Globus pallidus (tissue), 1 donor: ENCODE measurements at regions not wholly inside any gene's neighbourhood (a gene's known extent, or its start where the extent isn't known, plus 50 kb on each side); places are given as distances from the start of the nearest gene placed in this dataset.

Experiments
- DNase-seq: peaks from one replicate; pipeline ENCODE4 v3.0.0-alpha.2; 2015; ENCODE audit warnings: low spot score

DNA sequence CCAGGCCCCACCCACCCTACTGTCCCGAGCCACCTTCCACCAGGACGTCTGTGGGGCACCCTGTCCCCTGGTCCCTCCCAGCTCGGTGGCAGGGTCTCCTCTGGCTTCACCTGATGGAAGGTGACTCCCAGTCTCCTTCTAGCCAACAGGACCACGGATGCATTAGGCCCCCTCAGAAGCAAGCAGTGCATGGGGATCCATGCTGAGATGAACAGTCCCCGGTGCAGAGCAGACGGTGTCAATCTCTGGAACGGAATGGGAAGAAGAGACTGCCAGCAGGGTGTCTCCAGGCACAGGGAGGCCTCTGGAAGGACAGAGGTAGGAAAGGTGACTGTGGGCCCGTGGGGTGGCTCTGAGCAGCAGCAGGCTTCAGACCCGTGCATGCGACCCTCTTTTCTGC is 65.2 kb upstream of the FZD7 start:
- DNase-seq: no peak

GRCh38 chr2:201969241-201969937 is 64.3 kb upstream of the FZD7 start:
- no peak for DNase-seq

GRCh38 chr2:201969938-201970785 is 63.5 kb upstream of the FZD7 start:
- DNase-seq: no peak

GRCh38 chr2:201970786-201971108 is 62.9 kb upstream of the FZD7 start:
- DNase-seq: no peak

GRCh38 chr2:201971531-201972228 is 62.0 kb upstream of the FZD7 start:
- no peak for DNase-seq

DNA sequence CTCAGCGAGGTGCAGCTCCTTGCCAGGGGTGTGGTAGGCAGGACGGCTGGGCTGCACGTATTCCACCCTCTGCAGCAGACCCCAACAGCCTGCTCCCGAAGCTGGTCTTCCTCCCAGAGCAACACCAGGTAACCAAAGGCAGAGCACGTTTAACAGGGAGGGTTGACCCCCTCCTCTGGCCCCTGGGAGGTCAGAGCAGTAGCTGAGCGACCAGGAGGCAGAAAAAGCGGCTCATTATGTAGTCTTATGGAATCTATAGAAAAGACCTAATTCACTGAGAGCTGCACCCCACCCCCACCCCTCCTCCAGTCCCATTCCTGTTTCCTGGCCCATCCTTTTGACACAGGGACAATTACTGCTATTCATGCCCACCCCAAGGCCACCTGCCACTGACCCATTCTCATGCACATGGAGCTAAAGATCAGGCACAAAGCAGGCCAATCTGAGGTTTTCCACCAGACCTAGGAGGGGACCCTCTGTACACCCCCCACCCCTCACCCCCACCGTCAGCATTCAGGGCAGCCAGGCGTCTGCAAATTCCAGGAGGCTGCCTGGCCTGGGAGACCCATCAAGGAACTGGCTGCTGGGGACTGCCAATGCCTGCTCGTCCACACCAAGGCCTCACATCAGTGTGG is 60.9 kb upstream of the FZD7 start:
- no peak for DNase-seq

DNA sequence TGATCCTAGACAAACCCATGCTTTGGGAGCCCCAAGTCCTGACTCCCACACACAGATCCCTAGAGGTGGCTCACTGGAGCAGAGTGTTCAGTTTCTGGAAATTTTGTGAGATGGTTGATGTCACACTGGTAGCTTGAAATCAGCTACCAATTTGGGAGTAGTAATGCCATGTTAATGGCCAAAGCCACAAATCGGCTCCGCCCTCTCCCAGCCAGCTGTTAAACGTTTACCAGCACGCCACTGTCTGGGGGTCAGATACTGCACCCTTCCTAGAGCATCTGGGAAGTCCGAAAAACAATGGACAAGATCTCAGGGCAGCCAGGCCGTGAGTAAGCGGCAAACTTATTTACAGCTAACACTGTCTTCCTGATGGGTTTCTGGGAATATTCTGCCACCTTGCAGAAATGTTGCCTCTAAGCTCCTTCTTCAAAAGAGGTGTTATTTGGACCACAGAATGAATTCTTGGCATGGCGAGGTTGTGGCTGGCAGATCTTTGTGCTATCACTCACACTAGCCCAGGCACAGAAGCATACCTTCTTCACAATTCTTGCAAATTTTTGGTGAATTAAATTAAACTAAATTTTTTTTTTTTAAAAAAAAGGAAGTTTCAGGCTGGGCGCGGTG is 60.2 kb upstream of the FZD7 start:
- no peak for DNase-seq

DNA sequence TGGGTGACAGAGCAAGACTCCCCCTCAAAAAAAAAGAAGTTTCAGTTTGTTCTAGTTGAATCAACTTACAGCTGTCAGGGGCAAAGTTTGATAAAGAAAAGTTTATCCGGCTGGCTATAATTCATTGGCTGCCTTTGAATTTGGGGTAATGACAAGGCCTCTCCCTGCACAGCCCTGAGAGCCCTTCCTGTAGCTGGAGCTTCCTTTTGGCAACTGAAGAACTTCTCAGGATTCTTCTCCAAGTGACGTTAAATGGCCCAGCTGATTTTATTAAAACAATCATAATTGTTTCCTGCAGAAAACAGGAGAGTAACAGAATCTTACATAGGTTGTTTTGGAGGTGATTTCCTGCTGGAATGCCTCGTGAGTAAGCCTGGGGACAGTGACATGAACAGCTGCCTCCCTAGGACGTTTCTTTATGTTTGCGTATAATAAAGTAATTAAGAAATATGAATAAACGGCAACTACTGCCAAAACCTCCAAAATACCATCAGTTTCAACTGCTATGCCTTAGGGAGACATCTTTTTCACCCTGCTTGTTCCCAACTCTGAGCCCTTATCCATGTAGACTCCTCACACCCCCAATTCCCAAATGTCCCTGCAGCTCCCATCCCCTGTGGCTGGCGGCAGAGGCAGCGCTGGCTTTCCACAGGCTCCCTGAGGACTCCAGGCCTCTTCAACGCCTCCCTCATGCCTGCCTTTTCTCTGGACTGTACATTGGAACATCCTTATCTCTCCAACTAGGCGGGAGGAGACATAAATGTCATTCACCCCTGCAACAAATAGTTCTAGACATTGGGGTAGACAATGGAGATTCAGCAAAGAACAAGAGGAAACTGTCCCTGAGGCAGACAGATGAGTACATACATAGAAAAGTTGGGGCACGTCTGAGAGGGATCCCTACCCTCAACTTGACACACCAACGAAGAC is 59.2 kb upstream of the FZD7 start:
- no peak for DNase-seq

DNA sequence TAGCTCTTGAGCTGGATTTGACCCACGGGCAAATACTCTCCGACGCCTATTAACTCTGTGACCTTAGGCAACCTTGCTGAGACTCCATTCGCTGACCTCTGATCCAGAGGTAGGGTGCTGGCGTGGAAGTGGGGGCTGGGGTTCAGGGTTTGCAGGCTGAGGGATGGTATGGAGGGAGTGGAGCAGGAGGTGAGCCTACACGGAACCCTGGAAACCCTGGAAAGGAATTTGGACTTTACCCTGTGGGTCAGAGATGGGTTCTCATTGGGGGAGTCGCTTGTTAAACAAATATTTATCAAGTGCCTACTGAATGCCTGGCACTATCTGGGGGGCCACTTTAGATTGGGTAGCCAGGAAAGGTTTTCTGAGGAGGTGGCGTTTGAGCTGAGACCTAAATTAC is 58.2 kb upstream of the FZD7 start:
- no peak for DNase-seq

DNA sequence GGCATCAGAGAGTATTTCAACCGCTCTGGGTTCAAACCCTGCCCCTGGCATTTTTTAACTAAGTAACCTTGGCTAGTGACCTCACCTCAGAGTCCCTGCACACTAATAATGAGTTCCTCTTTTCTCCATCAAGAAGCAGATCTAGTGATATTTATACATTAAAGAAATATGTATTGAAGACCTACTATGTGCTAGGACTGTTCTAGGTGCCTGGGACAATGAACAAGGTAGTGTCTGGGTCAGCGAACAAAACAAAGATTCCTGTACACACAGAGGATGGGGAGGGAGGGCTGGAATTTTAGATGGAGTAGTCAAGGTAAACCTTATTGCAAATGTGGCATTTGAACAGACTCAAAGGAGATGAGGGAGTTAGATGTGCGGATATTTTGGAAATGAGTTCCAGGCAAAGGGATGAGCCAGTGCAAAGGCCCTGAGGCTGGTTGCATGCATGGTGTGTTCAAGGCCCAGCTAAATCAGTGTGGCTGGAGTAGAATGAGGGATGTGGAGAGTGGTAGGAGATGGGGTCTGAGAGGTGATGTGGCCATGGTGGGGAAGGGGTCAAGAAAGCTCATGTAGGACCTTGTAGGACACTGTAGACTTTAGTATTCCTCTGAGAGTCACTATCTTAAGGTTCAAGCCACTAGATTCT is 57.6 kb upstream of the FZD7 start:
- DNase-seq: no peak

DNA sequence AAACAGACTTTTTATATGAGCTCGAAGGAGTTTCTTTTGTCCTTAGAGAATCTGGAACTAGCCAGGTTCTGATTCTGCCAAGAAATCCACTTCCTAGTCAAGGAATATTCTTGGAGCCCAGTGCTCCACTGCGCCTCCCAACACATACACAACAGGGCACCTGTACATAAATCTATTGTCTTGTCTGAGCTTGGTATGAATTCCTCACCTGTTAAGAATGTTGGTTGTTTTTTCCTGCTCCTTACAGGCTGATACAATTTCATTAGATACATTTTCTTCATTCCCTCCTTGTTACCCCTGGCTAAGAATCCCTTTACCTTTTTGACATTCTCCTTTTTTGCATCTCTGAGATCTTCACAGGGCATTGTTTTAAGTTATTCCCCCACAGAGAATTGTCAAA is 56.0 kb upstream of the FZD7 start:
- no peak for DNase-seq

- no peak for DNase-seq
Measured at GRCh38 chr2:201978333-201978732, 55.3 kb upstream of the FZD7 start.

GRCh38 chr2:201978986-201979385 is 54.7 kb upstream of the FZD7 start:
- DNase-seq: no peak

DNA sequence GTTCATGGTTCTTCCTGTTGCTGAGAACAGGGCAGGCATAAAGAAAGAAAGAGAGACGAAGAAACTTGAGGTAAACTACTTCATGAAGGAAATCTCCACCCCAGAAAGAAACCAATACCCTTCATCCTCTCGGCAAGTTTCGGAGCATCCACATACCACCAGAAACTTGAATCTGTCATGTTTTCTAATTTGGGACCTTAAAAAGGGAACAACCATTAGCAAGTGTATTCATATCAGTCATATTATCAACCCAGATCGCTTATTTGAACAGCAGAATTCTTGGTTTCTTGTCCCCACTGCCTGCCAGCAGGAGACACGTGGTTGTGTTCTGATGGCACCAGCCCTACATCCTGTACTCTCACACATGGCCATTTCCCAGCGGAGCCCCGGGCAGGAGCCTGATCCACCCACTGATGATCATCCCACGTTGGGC is 53.2 kb upstream of the FZD7 start:
- DNase-seq: no peak

- no peak for DNase-seq
Measured at GRCh38 chr2:201980946-201981345, 52.7 kb upstream of the FZD7 start.

GRCh38 chr2:201983174-201983573 is 50.5 kb upstream of the FZD7 start:
- no peak for DNase-seq

DNA sequence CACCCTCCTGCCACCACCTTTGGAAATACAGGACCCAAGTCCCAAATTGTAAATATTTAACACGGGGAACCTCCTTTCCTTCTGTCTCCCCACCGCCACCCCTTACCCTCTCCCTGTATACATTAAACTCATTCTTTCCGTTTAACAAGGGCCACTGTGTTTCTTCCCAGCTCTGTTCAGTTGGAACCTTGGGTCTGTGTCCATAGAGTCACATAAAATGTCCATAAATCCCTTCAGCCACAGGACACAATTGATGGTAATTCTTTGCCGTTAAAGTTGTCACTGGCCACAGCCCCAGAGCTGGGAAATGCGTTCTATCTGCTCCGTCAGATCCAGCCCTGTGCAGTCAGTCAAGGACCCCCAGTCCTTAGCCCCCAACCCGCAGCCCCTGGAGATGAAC is 49.9 kb upstream of the FZD7 start:
- no peak for DNase-seq
